ENCODE measurements at regions not wholly inside any gene's neighbourhood (a gene's known extent, or its start where the extent isn't known, plus 50 kb on each side); places are given as distances from the start of the nearest gene placed in this dataset.

- no peak overlapping the region for H3K27ac ChIP-seq (ENCODE audit: low read depth, low read length)
- no peaks in the 10 kb centered on the region for H3K79me2 ChIP-seq (ENCODE audit: insufficient read depth, low read length)
- no peak overlapping the region for H2AFZ ChIP-seq (ENCODE audit: low read length)
- TF ChIP-seq, protein P1, sequence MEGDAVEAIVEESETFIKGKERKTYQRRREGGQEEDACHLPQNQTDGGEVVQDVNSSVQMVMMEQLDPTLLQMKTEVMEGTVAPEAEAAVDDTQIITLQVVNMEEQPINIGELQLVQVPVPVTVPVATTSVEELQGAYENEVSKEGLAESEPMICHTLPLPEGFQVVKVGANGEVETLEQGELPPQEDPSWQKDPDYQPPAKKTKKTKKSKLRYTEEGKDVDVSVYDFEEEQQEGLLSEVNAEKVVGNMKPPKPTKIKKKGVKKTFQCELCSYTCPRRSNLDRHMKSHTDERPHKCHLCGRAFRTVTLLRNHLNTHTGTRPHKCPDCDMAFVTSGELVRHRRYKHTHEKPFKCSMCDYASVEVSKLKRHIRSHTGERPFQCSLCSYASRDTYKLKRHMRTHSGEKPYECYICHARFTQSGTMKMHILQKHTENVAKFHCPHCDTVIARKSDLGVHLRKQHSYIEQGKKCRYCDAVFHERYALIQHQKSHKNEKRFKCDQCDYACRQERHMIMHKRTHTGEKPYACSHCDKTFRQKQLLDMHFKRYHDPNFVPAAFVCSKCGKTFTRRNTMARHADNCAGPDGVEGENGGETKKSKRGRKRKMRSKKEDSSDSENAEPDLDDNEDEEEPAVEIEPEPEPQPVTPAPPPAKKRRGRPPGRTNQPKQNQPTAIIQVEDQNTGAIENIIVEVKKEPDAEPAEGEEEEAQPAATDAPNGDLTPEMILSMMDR (IDR thresholded peaks at IDR 0.05; ENCODE audit: extremely low read depth, low read depth, low read length): no peak
- no peaks in the 10 kb centered on the region for H3K36me3 ChIP-seq (ENCODE audit: insufficient read depth, low read length)
- H3K9me3 ChIP-seq (ENCODE audit: low read depth, low read length): no peaks in the 10 kb centered on the region
- no peak overlapping the region for H3K4me3 ChIP-seq (ENCODE audit: insufficient read depth, low read length)
- H4K20me1 ChIP-seq (ENCODE audit: insufficient read depth, low read length): no peaks in the 10 kb centered on the region
- no peaks in the 10 kb centered on the region for H3K27me3 ChIP-seq (ENCODE audit: insufficient read depth, low read length)
- H3K4me2 ChIP-seq (ENCODE audit: insufficient read depth, low read length): no peak overlapping the region
- no peak for DNase-seq (ENCODE audit: insufficient read length, low spot score, missing footprints)
- H3K4me1 ChIP-seq (ENCODE audit: insufficient read depth, low read length): no peaks in the 10 kb centered on the region
These were observed 240.9 kb downstream of the STIM2 start for GRCh38 chr4:27101561-27101960.

DNA sequence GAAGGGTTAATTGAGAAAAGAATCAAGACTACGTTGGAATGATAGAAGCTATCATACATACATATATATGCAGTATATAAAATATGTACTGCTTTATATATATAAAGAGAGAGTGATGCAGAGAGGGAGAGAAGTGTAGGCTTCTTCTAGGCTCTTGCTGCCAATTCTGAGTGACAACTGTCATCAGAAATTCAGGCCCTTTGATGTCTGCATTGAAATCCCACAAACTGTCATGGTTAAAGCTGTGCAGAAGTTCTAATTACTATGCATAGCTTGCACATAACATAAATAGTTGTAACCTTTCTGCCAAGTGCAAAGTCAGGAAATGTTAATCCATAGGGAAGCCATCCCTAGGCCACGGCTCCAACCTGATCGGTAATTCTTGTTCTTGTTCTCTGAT lies 251.0 kb downstream of the STIM2 start:
- no peaks in the 10 kb centered on the region for H3K4me1 ChIP-seq (ENCODE audit: insufficient read depth, low read length)
- no peaks in the 10 kb centered on the region for H3K27me3 ChIP-seq (ENCODE audit: insufficient read depth, low read length)
- no peak overlapping the region for H3K4me2 ChIP-seq (ENCODE audit: insufficient read depth, low read length)
- DNase-seq (ENCODE audit: insufficient read length, low spot score, missing footprints): no peak
- no peak overlapping the region for H2AFZ ChIP-seq (ENCODE audit: low read length)
- no peak overlapping the region for H3K4me3 ChIP-seq (ENCODE audit: insufficient read depth, low read length)
- H3K9me3 ChIP-seq (ENCODE audit: low read depth, low read length): no peaks in the 10 kb centered on the region
- H3K79me2 ChIP-seq (ENCODE audit: insufficient read depth, low read length): no peaks in the 10 kb centered on the region
- H4K20me1 ChIP-seq (ENCODE audit: insufficient read depth, low read length): no peaks in the 10 kb centered on the region
- no peak overlapping the region for H3K27ac ChIP-seq (ENCODE audit: low read depth, low read length)
- no peaks in the 10 kb centered on the region for H3K36me3 ChIP-seq (ENCODE audit: insufficient read depth, low read length)
- TF ChIP-seq, protein P1 (IDR thresholded peaks at IDR 0.05; ENCODE audit: extremely low read depth, low read depth, low read length): no peak

GRCh38 chr4:27112587-27112986 lies 251.9 kb downstream of the STIM2 start:
- no peaks in the 10 kb centered on the region for H3K79me2 ChIP-seq (ENCODE audit: insufficient read depth, low read length)
- TF ChIP-seq, protein P1 (IDR thresholded peaks at IDR 0.05; ENCODE audit: extremely low read depth, low read depth, low read length): no peak
- no peaks in the 10 kb centered on the region for H3K36me3 ChIP-seq (ENCODE audit: insufficient read depth, low read length)
- no peaks in the 10 kb centered on the region for H3K27me3 ChIP-seq (ENCODE audit: insufficient read depth, low read length)
- H3K4me1 ChIP-seq (ENCODE audit: insufficient read depth, low read length): no peaks in the 10 kb centered on the region
- H3K4me2 ChIP-seq (ENCODE audit: insufficient read depth, low read length): no peak overlapping the region
- no peak overlapping the region for H3K27ac ChIP-seq (ENCODE audit: low read depth, low read length)
- no peaks in the 10 kb centered on the region for H3K9me3 ChIP-seq (ENCODE audit: low read depth, low read length)
- H4K20me1 ChIP-seq (ENCODE audit: insufficient read depth, low read length): no peaks in the 10 kb centered on the region
- H2AFZ ChIP-seq (ENCODE audit: low read length): no peak overlapping the region
- H3K4me3 ChIP-seq (ENCODE audit: insufficient read depth, low read length): no peak overlapping the region
- no peak for DNase-seq (ENCODE audit: insufficient read length, low spot score, missing footprints)

DNA sequence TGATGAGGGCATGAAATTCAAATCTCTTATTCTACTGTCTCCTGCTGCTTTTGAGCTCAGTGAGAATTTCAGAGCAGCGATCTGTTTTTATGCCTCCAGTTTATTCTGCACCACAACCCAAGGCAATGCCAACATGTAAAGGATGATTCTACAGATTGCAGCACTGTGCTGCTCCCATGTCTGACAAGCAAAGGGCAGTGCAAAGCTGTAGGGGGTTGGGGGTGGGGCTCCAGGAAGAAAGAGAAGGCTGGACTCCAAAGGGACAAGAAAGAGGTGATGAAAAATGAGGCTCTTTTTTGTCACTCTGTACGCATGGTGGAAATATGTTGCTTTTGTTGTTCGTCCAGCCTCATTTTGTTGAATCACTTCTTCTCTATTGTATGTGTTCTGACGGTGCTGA lies 254.6 kb downstream of the STIM2 start:
- no peaks in the 10 kb centered on the region for H3K27me3 ChIP-seq (ENCODE audit: insufficient read depth, low read length)
- no peak overlapping the region for H3K27ac ChIP-seq (ENCODE audit: low read depth, low read length)
- H3K9me3 ChIP-seq (ENCODE audit: low read depth, low read length): no peaks in the 10 kb centered on the region
- no peak overlapping the region for H3K4me2 ChIP-seq (ENCODE audit: insufficient read depth, low read length)
- TF ChIP-seq, protein P1 (IDR thresholded peaks at IDR 0.05; ENCODE audit: extremely low read depth, low read depth, low read length): no peak
- H3K4me3 ChIP-seq (ENCODE audit: insufficient read depth, low read length): no peak overlapping the region
- H2AFZ ChIP-seq (ENCODE audit: low read length): no peak overlapping the region
- H3K4me1 ChIP-seq (ENCODE audit: insufficient read depth, low read length): no peaks in the 10 kb centered on the region
- H3K36me3 ChIP-seq (ENCODE audit: insufficient read depth, low read length): no peaks in the 10 kb centered on the region
- H4K20me1 ChIP-seq (ENCODE audit: insufficient read depth, low read length): no peaks in the 10 kb centered on the region
- DNase-seq (ENCODE audit: insufficient read length, low spot score, missing footprints): no peak
- no peaks in the 10 kb centered on the region for H3K79me2 ChIP-seq (ENCODE audit: insufficient read depth, low read length)
